ENCODE measurements at regions not wholly inside any gene's neighbourhood (a gene's known extent, or its start where the extent isn't known, plus 50 kb on each side); places are given as distances from the start of the nearest gene placed in this dataset.

DNA sequence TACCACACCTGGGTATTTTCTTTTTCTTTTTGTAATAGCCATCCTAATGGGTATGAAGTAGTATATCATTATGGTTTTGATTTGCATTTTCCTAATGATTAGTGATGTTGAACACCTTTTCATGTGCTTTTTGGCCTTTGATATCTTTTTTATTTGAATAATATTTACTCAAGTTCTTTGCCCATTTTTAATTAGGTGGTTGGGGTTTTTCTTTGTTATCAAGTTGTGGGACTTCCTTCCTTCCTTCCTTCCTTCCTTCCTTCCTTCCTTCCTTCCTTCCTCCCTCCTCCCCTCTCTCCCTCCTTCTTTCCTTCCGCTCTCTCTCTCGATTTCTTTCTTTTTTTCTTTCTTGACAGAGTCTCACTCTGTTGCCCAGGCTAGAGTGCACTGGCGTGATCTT lies 75.0 kb upstream of the PDGFD start:
- Histone ChIP-seq H3K36me3 (ENCODE audit: insufficient read depth, low read length) (no peaks in the 10 kb centered on the region), H3K27ac (ENCODE audit: low read depth in 1 of 2, low read length in 2 of 2) (no peak overlapping the region), H3K4me1 (ENCODE audit: insufficient read depth, low read length) (no peaks in the 10 kb centered on the region), H3K9me3 (ENCODE audit: control insufficient read depth in 1 of 2, insufficient read depth in 1 of 2, low read length in 2 of 2) (no peaks in the 10 kb centered on the region), H3K4me3 (ENCODE audit: low read length) (no peak overlapping the region), H3K27me3 (ENCODE audit: control insufficient read depth in 1 of 2, insufficient read depth in 2 of 2, low read length in 2 of 2) (no peaks in the 10 kb centered on the region)
- Mint-ChIP-seq H3K9me3 (no peaks in the 10 kb centered on the region), H3K27me3 (no peaks in the 10 kb centered on the region), H3K27ac (no peak overlapping the region), H3K4me3 (no peak overlapping the region), H3K4me1 (ENCODE audit: low read depth) (no peaks in the 10 kb centered on the region), H3K36me3 (ENCODE audit: low read depth) (no peaks in the 10 kb centered on the region)
- intact Hi-C loops (cut with DNase I, micrococcal nuclease), result no loop called here
- DNase-seq, result no peak
- CTCF ChIA-PET, result no interaction called here
- ATAC-seq (ENCODE audit: poor library complexity), result no peak
- POLR2A ChIA-PET, result no interaction called here
- TF ChIP-seq, protein P1, sequence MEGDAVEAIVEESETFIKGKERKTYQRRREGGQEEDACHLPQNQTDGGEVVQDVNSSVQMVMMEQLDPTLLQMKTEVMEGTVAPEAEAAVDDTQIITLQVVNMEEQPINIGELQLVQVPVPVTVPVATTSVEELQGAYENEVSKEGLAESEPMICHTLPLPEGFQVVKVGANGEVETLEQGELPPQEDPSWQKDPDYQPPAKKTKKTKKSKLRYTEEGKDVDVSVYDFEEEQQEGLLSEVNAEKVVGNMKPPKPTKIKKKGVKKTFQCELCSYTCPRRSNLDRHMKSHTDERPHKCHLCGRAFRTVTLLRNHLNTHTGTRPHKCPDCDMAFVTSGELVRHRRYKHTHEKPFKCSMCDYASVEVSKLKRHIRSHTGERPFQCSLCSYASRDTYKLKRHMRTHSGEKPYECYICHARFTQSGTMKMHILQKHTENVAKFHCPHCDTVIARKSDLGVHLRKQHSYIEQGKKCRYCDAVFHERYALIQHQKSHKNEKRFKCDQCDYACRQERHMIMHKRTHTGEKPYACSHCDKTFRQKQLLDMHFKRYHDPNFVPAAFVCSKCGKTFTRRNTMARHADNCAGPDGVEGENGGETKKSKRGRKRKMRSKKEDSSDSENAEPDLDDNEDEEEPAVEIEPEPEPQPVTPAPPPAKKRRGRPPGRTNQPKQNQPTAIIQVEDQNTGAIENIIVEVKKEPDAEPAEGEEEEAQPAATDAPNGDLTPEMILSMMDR (IDR thresholded peaks at IDR 0.05), result no peak

DNA sequence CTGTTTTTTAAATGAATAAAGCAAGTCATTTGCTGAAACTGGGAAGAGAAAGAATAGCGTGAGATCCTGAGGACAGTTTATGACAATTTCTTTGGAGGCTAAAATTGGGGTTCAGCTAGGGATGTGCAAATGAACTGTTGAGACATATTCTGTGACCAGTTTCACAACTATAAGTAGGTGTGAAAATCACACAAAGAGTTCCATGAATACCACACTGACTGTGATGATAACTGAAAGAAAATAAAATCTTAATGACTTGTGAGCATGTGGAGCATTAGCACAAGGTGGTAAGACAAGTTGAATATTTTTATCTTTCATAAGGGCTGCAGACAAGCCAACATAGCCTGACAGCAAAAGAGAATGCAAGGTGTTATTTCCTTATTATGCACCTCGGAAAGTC lies 61.1 kb upstream of the PDGFD start:
- TF ChIP-seq, protein P1 (IDR thresholded peaks at IDR 0.05), result no peak
- H3K27me3 ChIP-seq (ENCODE audit: control insufficient read depth in 1 of 2, insufficient read depth in 2 of 2, low read length in 2 of 2), result no peaks in the 10 kb centered on the region
- no peak overlapping the region for H3K27ac ChIP-seq (ENCODE audit: low read depth in 1 of 2, low read length in 2 of 2)
- no peaks in the 10 kb centered on the region for H3K4me1 ChIP-seq (ENCODE audit: insufficient read depth, low read length)
- DNase-seq (no peak), ATAC-seq (ENCODE audit: poor library complexity) (no peak)
- Mint-ChIP-seq H3K9me3 (peaks cover 4% of the 10 kb centered on the region), H3K4me3 (no peak overlapping the region), H3K27ac (no peak overlapping the region), H3K27me3 (no peaks in the 10 kb centered on the region), H3K4me1 (ENCODE audit: low read depth) (no peaks in the 10 kb centered on the region), H3K36me3 (ENCODE audit: low read depth) (no peaks in the 10 kb centered on the region)
- ChIA-PET POLR2A (no interaction called here), CTCF (no interaction called here)
- intact Hi-C loops (cut with DNase I, micrococcal nuclease), result no loop called here
- no peaks in the 10 kb centered on the region for H3K36me3 ChIP-seq (ENCODE audit: insufficient read depth, low read length)
- H3K9me3 ChIP-seq (ENCODE audit: control insufficient read depth in 1 of 2, insufficient read depth in 1 of 2, low read length in 2 of 2), result no peaks in the 10 kb centered on the region
- no peak overlapping the region for H3K4me3 ChIP-seq (ENCODE audit: low read length)

DNA sequence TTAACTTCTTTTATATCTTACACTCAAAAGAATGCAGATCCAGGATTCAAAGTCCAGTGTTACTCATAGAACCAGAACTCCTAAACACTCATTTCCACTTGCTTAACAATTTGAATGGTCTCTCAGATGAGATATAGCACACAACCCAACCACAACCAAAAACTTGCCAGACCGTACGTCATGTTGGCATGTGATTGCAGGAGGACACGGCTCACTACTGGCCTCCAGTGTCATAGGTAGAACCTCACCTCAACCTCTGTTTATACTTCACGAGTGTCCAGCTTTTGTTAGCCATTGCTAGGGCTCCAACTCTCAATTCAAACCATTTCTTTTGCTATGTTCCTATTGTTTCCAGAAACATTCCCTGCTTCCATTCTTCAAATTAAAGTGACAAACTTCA lies 58.5 kb upstream of the PDGFD start:
- intact Hi-C loops (cut with DNase I, micrococcal nuclease), result no loop called here
- Mint-ChIP-seq H3K4me1 (ENCODE audit: low read depth) (no peaks in the 10 kb centered on the region), H3K36me3 (ENCODE audit: low read depth) (no peaks in the 10 kb centered on the region), H3K4me3 (no peak overlapping the region), H3K27me3 (no peaks in the 10 kb centered on the region), H3K9me3 (peaks cover 4% of the 10 kb centered on the region), H3K27ac (no peak overlapping the region)
- POLR2A ChIA-PET, result no interaction called here
- CTCF ChIA-PET, result no interaction called here
- Histone ChIP-seq H3K27ac (ENCODE audit: low read depth in 1 of 2, low read length in 2 of 2) (no peak overlapping the region), H3K36me3 (ENCODE audit: insufficient read depth, low read length) (no peaks in the 10 kb centered on the region), H3K9me3 (ENCODE audit: control insufficient read depth in 1 of 2, insufficient read depth in 1 of 2, low read length in 2 of 2) (no peaks in the 10 kb centered on the region), H3K27me3 (ENCODE audit: control insufficient read depth in 1 of 2, insufficient read depth in 2 of 2, low read length in 2 of 2) (no peaks in the 10 kb centered on the region), H3K4me3 (ENCODE audit: low read length) (no peak overlapping the region), H3K4me1 (ENCODE audit: insufficient read depth, low read length) (no peaks in the 10 kb centered on the region)
- TF ChIP-seq, protein P1 (IDR thresholded peaks at IDR 0.05), result no peak
- DNase-seq (no peak), ATAC-seq (ENCODE audit: poor library complexity) (no peak)

All from CD4-positive, alpha-beta T cell (primary cell).